ENCODE measurements at regions not wholly inside any gene's neighbourhood (a gene's known extent, or its start where the extent isn't known, plus 50 kb on each side); places are given as distances from the start of the nearest gene placed in this dataset.
A peak's percentile ranks its signal among the peaks of the same experiment; 100 is the strongest.

DNA sequence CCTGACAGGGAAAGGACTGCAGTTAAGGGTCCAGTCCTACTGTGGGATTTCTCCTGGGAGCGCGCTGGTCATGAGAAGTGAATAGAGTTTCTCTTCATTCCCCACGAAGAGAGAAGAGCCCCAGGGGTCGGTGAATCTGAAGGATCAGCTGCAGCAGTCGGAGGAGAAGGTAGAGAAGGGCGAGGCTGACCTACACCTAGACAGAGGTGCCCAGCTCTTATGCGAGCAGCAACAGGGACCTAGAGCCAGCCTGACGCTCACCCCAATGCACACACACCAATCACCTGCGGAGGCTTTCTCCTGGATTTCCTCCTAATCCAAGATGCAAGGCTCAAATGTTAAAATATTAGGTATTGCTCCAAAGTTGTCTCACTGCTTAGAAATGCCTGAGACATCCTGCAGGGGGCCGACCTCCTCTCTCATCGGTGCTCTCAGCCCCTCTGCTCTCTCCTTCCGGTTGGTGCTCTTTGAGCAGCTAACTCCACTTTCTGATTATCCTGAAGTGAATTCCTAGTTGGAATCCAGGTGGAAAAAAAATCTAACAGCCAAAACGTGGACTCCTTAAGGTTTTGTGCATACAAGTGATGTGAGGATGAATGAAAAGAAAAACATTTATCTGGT lies 176.4 kb downstream of the AHR start:
- TF ChIP-seq, protein P1, sequence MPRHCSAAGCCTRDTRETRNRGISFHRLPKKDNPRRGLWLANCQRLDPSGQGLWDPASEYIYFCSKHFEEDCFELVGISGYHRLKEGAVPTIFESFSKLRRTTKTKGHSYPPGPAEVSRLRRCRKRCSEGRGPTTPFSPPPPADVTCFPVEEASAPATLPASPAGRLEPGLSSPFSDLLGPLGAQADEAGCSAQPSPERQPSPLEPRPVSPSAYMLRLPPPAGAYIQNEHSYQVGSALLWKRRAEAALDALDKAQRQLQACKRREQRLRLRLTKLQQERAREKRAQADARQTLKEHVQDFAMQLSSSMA (CRISPR knock-in tag; IDR thresholded peaks at IDR 0.05), result no peak
- TF ChIP-seq FOXK2 (IDR thresholded peaks at IDR 0.05) (no peak), ZNF124 (CRISPR knock-in tag; IDR thresholded peaks at IDR 0.05) (no peak)
- TF ChIP-seq, protein P2, sequence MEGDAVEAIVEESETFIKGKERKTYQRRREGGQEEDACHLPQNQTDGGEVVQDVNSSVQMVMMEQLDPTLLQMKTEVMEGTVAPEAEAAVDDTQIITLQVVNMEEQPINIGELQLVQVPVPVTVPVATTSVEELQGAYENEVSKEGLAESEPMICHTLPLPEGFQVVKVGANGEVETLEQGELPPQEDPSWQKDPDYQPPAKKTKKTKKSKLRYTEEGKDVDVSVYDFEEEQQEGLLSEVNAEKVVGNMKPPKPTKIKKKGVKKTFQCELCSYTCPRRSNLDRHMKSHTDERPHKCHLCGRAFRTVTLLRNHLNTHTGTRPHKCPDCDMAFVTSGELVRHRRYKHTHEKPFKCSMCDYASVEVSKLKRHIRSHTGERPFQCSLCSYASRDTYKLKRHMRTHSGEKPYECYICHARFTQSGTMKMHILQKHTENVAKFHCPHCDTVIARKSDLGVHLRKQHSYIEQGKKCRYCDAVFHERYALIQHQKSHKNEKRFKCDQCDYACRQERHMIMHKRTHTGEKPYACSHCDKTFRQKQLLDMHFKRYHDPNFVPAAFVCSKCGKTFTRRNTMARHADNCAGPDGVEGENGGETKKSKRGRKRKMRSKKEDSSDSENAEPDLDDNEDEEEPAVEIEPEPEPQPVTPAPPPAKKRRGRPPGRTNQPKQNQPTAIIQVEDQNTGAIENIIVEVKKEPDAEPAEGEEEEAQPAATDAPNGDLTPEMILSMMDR (CRISPR knock-in tag; IDR thresholded peaks at IDR 0.05), result peak; percentile 67

Measured in HepG2 (cell line).